Right atrium auricular region (tissue), 2 donors: ENCODE measurements at regions not wholly inside any gene's neighbourhood (a gene's known extent, or its start where the extent isn't known, plus 50 kb on each side); places are given as distances from the start of the nearest gene placed in this dataset.
A peak's percentile ranks its signal among the peaks of the same experiment; 100 is the strongest.

ENCODE experiments used
- DNase-seq: peaks from one replicate; pipeline ENCODE4 v3.0.0-alpha.2; 2019; ENCODE audit warnings: low spot score
- H3K27ac ChIP-seq, 2 donors: fragments of 200-600 bp; sonication (generic); 1 replicate in 1 of 2; 2 replicates in 1 of 2; pipeline ENCODE4 v1.5.1; 2016 to 2019
- H3K27me3 ChIP-seq, 2 donors: fragments of 200-600 bp; sonication (generic); one replicate each; pipeline versions ENCODE4 v1.5.1 to v1.6.0; 2017 to 2019
- H3K36me3 ChIP-seq: fragments of 200-600 bp; sonication (generic); one replicate; pipeline ENCODE4 v1.5.1; 2016
- H3K4me1 ChIP-seq, 2 donors: fragments of 200-600 bp; sonication (generic); one replicate each; pipeline versions ENCODE4 v1.5.1 to v1.6.0; 2017 to 2019
- H3K4me3 ChIP-seq, 2 donors: fragments of 200-600 bp; sonication (generic); 1 replicate in 1 of 2; 2 replicates in 1 of 2; pipeline ENCODE4 v1.5.1; 2017 to 2019; ENCODE audit warnings: mild to moderate bottlenecking in 1 of 2, moderate library complexity in 1 of 2
- H3K9me3 ChIP-seq, 2 donors: fragments of 200-600 bp; sonication (generic); one replicate each; pipeline ENCODE4 v1.5.1; 2019
- TF ChIP-seq, protein P1 (sequence below), 2 donors: fragments of 200-600 bp; sonication (generic); IDR thresholded peaks; one replicate each; pipeline ENCODE4 v1.5.1; 2019; ENCODE audit warnings: antibody characterized with exemption in 2 of 2

DNA sequence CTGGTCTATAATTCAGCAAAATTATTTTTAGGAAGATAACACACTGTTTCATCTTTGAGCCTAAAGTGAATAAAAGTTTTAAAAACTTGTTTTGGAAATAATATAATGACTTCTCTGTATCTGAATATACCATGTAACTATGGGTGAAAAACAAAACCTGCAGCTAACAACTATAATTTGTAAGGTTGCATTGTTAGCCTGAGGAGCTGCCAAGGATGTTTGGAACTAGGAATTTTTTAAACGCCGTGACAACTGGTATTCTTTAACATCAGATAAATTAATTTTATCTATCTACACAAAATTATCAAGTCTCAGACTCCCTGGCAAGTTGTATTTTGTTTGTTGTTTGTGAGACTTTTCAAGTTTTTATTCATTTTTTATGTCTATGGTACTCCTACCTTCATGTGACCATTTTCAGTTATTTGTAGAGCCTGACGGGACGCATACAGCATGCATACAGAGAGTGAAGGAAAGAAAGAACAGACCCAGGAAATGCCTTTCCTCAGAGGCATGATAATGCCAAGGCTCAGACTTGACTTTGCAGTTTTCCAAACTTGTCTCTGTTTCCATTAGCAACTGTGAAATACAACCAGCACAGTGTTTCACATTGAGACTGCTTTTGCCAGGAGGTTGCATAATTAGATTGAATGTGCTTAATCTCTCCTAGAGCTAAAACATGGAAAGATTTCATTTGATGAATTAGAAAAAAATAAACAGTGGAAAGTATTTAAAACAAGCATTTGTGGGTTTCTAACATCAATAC lies 60.8 kb upstream of the ARHGEF26 start:
- TF ChIP-seq, protein P1, sequence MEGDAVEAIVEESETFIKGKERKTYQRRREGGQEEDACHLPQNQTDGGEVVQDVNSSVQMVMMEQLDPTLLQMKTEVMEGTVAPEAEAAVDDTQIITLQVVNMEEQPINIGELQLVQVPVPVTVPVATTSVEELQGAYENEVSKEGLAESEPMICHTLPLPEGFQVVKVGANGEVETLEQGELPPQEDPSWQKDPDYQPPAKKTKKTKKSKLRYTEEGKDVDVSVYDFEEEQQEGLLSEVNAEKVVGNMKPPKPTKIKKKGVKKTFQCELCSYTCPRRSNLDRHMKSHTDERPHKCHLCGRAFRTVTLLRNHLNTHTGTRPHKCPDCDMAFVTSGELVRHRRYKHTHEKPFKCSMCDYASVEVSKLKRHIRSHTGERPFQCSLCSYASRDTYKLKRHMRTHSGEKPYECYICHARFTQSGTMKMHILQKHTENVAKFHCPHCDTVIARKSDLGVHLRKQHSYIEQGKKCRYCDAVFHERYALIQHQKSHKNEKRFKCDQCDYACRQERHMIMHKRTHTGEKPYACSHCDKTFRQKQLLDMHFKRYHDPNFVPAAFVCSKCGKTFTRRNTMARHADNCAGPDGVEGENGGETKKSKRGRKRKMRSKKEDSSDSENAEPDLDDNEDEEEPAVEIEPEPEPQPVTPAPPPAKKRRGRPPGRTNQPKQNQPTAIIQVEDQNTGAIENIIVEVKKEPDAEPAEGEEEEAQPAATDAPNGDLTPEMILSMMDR (IDR thresholded peaks at IDR 0.05), result no peak
- Histone ChIP-seq H3K4me1 (peaks cover 0 to 7% of the 10 kb centered on the region in 2 donors), H3K9me3 (no peaks in the 10 kb centered on the region), H3K4me3 (no peak overlapping the region), H3K27me3 (no peaks in the 10 kb centered on the region), H3K36me3 (no peaks in the 10 kb centered on the region), H3K27ac (peak overlapping the region in 1 of 2 donors; percentile 45)
- DNase-seq, result no peak

DNA sequence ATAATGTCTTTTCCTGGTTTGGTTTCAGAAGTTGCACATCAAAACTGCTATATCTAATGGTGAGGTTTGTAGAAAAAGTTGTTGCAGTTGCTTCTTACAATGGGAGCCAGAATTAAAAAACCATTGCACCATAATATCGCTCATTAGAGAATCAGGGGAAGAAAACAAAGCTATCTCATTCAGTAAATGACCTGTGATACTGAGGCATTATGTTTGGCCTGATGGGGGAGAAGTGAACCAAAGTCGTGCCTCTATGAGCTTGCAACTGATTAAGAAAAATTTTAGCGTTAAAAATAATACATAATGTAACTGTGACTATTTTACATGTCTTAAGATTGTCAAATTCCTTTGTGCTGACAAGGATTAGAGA lies 60.2 kb upstream of the ARHGEF26 start:
- H3K4me3 ChIP-seq, result no peak overlapping the region

DNA sequence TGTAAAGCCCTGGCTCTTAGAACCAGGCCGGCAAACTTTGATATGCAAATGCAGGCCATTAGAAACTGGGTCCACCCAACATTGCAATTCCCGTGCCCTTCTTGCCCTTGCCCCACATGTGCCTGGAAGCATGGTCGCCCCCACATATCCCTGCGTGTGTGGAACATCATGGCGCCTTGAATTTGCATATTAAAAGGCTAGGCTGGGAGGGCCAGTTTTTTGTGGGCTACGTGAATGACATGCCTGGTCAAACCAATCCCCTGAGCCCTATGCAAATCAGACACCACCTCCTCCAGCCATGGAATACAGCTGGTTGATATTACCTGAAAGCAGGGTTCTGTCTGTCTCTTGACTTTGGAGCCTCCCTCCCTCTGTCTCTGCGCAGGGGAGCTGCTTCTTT lies 58.7 kb upstream of the ARHGEF26 start:
- Histone ChIP-seq H3K4me1 (peaks cover 0 to 7% of the 10 kb centered on the region in 2 donors), H3K27ac (no peak overlapping the region), H3K36me3 (no peaks in the 10 kb centered on the region), H3K27me3 (no peaks in the 10 kb centered on the region), H3K9me3 (no peaks in the 10 kb centered on the region), H3K4me3 (no peak overlapping the region)
- no peak for DNase-seq
- TF ChIP-seq, protein P1 (IDR thresholded peaks at IDR 0.05), result no peak

More for the DNA sequence above, 60.2 kb upstream of the ARHGEF26 start:
- peak overlapping the region in 1 of 2 donors; percentile 45 for H3K27ac ChIP-seq
- H3K27me3 ChIP-seq, result no peaks in the 10 kb centered on the region
- H3K4me1 ChIP-seq, result peaks cover 0 to 7% of the 10 kb centered on the region in 2 donors
- no peaks in the 10 kb centered on the region for H3K9me3 ChIP-seq
- TF ChIP-seq, protein P1 (IDR thresholded peaks at IDR 0.05), result no peak
- no peak for DNase-seq
- H3K36me3 ChIP-seq, result no peaks in the 10 kb centered on the region

DNA sequence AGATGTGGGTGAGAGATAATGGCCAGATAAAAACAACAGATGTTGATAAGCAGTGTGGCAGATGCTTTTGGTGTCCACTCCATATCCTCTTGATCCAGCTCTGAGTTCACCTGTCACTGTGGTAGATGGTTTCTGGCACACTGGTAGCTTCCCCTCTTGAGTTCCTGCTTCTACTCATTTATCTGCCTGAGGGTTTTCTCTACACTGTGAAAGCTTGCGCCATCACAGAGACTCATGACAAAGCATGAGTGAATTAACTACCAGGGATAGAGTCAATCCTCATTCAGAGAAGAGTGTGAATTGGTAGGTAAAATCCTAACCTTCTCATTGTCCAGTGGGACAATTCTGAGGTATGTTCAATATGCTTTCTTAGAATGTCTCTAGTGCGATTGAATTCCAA lies 50.0 kb upstream of the ARHGEF26 start:
- no peak overlapping the region for H3K4me3 ChIP-seq
- TF ChIP-seq, protein P1 (IDR thresholded peaks at IDR 0.05), result no peak
- H3K4me1 ChIP-seq, result no peaks in the 10 kb centered on the region
- no peak overlapping the region for H3K27ac ChIP-seq
- no peaks in the 10 kb centered on the region for H3K27me3 ChIP-seq
- no peak for DNase-seq
- no peaks in the 10 kb centered on the region for H3K36me3 ChIP-seq
- peaks cover 0 to 9% of the 10 kb centered on the region in 2 donors for H3K9me3 ChIP-seq
